OCI-LY1 (cell line): ENCODE measurements at regions not wholly inside any gene's neighbourhood (a gene's known extent, or its start where the extent isn't known, plus 50 kb on each side); places are given as distances from the start of the nearest gene placed in this dataset.

Experiments used
- H2AFZ ChIP-seq: fragments of 200-600 bp; sonication (generic), shearing (Covaris generic); 2 replicates; pipeline ENCODE4 v1.6.0; 2014; ENCODE audit warnings: antibody characterized with exemption, mild to moderate bottlenecking, low read length
- H3F3A ChIP-seq: fragments of 200-600 bp; sonication (generic), shearing (Covaris generic); 2 replicates; pipeline ENCODE4 v1.6.0; 2014; ENCODE audit warnings: mild to moderate bottlenecking, antibody characterized with exemption, low read length, moderate library complexity; ENCODE audit not compliant: insufficient read depth
- H3K27ac ChIP-seq: fragments of 200-600 bp; sonication (generic); 2 replicates; pipeline ENCODE4 v1.5.1; 2014; ENCODE audit warnings: low read length, mixed run types, mild to moderate bottlenecking, low read depth; ENCODE audit not compliant: poor library complexity, severe bottlenecking
- H3K27me3 ChIP-seq: fragments of 200-600 bp; sonication (generic); 2 replicates; pipeline ENCODE4 v1.6.0; 2014; ENCODE audit warnings: antibody characterized with exemption, mild to moderate bottlenecking, low read length, moderate library complexity; ENCODE audit not compliant: insufficient read depth
- H3K36me3 ChIP-seq: fragments of 200-600 bp; sonication (generic); 2 replicates; pipeline ENCODE4 v1.6.1; 2014; ENCODE audit warnings: mild to moderate bottlenecking, antibody characterized with exemption, low read length, moderate library complexity, mixed read lengths; ENCODE audit not compliant: insufficient read depth
- H3K4me1 ChIP-seq: fragments of 200-600 bp; sonication (generic); 2 replicates; pipeline ENCODE4 v1.5.1; 2014; ENCODE audit warnings: mild to moderate bottlenecking, low read length, moderate library complexity; ENCODE audit not compliant: insufficient read depth, severe bottlenecking
- H3K4me2 ChIP-seq: fragments of 200-600 bp; sonication (generic), shearing (Covaris generic); 2 replicates; pipeline ENCODE4 v1.6.1; 2014; ENCODE audit warnings: low read length
- H3K4me3 ChIP-seq: fragments of 200-600 bp; sonication (generic); 2 replicates; pipeline ENCODE4 v1.5.1; 2014; ENCODE audit warnings: low read length, low read depth, mild to moderate bottlenecking, mixed read lengths; ENCODE audit not compliant: poor library complexity, severe bottlenecking
- H3K79me2 ChIP-seq: fragments of 200-600 bp; shearing (Covaris generic); 2 replicates; pipeline ENCODE4 v1.6.1; 2016; ENCODE audit warnings: mixed run types, low read length, mixed read lengths; ENCODE audit not compliant: insufficient read depth
- H3K9ac ChIP-seq: fragments of 200-600 bp; sonication (generic), shearing (Covaris generic); 2 replicates; pipeline ENCODE4 v1.6.1; 2014; ENCODE audit warnings: mild to moderate bottlenecking, low read length, mixed read lengths
- H3K9me2 ChIP-seq: fragments of 200-600 bp; sonication (generic), shearing (Covaris generic); 2 replicates; pipeline ENCODE4 v1.6.1; 2014; ENCODE audit warnings: low read depth, mild to moderate bottlenecking, low read length, mixed read lengths
- H3K9me3 ChIP-seq: fragments of 200-600 bp; shearing (Covaris generic); 2 replicates; pipeline ENCODE4 v1.6.1; 2014; ENCODE audit warnings: low read length, mixed read lengths
- H4K20me1 ChIP-seq: fragments of 200-600 bp; sonication (generic), shearing (Covaris generic); 2 replicates; pipeline ENCODE4 v1.6.0; 2016; ENCODE audit warnings: mild to moderate bottlenecking, low read length; ENCODE audit not compliant: insufficient read depth
- EZH2 ChIP-seq: fragments of 200-600 bp; sonication (generic), shearing (Covaris generic); IDR thresholded peaks from 2 replicates; pipeline ENCODE4 v1.8.0; 2017; ENCODE audit warnings: borderline replicate concordance, mixed run types, mild to moderate bottlenecking, antibody characterized with exemption, low read length, moderate library complexity, mixed read lengths
- TF ChIP-seq, protein P1 (sequence below): fragments of 200-600 bp; sonication (generic), shearing (Covaris generic); IDR thresholded peaks from 2 replicates; pipeline ENCODE4 v1.5.1; 2017; ENCODE audit warnings: mild to moderate bottlenecking, antibody characterized with exemption, low read length, moderate library complexity, mixed read lengths

DNA sequence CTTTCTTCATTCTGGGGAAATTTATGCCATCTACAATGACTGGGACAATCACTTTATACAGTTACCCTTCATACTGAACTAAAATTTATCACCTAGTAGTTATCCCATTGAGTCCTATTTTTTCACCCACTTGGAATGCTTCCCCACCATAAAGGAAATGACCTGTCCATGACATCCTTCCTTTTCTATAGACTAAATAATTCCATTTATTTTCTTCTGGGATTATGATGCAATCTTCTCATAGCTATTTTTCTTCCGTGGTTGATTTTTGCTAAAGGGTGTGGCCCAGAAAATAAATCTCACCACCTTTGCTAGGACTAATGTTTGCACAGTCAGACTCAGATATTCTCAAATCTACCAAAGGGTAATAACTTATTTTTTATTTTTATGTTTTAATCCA lies 186.1 kb upstream of the NRXN1 start:
- no peaks in the 10 kb centered on the region for H3F3A ChIP-seq
- no peaks in the 10 kb centered on the region for H3K9me3 ChIP-seq
- TF ChIP-seq, protein P1, sequence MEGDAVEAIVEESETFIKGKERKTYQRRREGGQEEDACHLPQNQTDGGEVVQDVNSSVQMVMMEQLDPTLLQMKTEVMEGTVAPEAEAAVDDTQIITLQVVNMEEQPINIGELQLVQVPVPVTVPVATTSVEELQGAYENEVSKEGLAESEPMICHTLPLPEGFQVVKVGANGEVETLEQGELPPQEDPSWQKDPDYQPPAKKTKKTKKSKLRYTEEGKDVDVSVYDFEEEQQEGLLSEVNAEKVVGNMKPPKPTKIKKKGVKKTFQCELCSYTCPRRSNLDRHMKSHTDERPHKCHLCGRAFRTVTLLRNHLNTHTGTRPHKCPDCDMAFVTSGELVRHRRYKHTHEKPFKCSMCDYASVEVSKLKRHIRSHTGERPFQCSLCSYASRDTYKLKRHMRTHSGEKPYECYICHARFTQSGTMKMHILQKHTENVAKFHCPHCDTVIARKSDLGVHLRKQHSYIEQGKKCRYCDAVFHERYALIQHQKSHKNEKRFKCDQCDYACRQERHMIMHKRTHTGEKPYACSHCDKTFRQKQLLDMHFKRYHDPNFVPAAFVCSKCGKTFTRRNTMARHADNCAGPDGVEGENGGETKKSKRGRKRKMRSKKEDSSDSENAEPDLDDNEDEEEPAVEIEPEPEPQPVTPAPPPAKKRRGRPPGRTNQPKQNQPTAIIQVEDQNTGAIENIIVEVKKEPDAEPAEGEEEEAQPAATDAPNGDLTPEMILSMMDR: no peak
- TF ChIP-seq EZH2: no peak
- H3K4me2 ChIP-seq: no peak overlapping the region
- no peak overlapping the region for H2AFZ ChIP-seq
- H3K4me1 ChIP-seq: no peaks in the 10 kb centered on the region
- no peak overlapping the region for H3K9ac ChIP-seq
- no peaks in the 10 kb centered on the region for H4K20me1 ChIP-seq
- no peaks in the 10 kb centered on the region for H3K27me3 ChIP-seq
- H3K9me2 ChIP-seq: no peaks in the 10 kb centered on the region
- H3K27ac ChIP-seq: no peak overlapping the region
- H3K36me3 ChIP-seq: no peaks in the 10 kb centered on the region
- no peak overlapping the region for H3K4me3 ChIP-seq
- no peaks in the 10 kb centered on the region for H3K79me2 ChIP-seq

DNA sequence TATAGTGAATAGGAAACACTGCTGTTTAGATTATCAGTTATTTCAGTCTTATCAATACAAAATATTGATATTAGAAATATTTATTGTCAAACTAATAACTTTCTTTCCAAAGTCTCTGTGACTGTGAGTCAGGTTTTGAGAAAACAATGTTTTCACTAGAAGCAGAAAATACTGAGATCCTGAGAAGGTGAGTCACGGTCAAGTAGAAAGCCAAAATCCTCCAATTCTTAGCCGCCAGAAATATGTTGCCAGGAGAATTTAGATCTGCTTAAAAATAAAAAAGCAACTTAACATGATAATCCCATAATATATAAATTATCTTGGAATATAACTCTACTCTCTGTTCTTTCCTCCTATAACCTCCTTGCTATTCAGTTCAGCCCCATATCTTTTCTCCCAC lies 181.9 kb upstream of the NRXN1 start:
- no peaks in the 10 kb centered on the region for H3K36me3 ChIP-seq
- no peak for TF ChIP-seq EZH2
- TF ChIP-seq, protein P1: no peak
- no peak overlapping the region for H3K27ac ChIP-seq
- no peaks in the 10 kb centered on the region for H3K9me2 ChIP-seq
- no peak overlapping the region for H3K4me3 ChIP-seq
- H3K27me3 ChIP-seq: no peaks in the 10 kb centered on the region
- no peaks in the 10 kb centered on the region for H3K9me3 ChIP-seq
- no peaks in the 10 kb centered on the region for H3K79me2 ChIP-seq
- H3K4me1 ChIP-seq: no peaks in the 10 kb centered on the region
- no peak overlapping the region for H3K9ac ChIP-seq
- H2AFZ ChIP-seq: no peak overlapping the region
- no peaks in the 10 kb centered on the region for H3F3A ChIP-seq
- no peak overlapping the region for H3K4me2 ChIP-seq
- H4K20me1 ChIP-seq: no peaks in the 10 kb centered on the region

DNA sequence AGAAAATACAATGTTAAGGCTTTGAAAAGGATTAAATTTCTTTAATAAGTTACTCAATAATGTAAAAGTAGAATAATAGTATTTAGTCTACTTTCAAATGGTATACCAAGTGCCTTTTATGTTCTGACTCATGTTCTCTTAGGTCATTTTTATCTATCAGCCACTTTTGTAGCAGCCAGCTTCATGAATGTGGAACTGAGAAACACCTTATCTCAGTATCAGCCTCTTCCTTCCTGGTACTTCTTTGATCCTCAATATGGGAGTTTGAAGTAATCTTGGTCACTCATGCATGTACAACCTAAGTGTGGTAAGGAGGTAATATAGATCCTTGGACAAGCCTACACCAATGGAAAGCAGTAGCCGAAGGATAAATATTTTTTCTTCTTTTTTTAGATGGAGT lies 180.4 kb upstream of the NRXN1 start:
- Histone ChIP-seq H4K20me1 (no peaks in the 10 kb centered on the region), H3K9ac (no peak overlapping the region), H3K27ac (no peak overlapping the region), H3K27me3 (no peaks in the 10 kb centered on the region), H3K36me3 (no peaks in the 10 kb centered on the region), H3K9me3 (no peaks in the 10 kb centered on the region), H3F3A (no peaks in the 10 kb centered on the region), H3K9me2 (no peaks in the 10 kb centered on the region), H3K4me1 (no peaks in the 10 kb centered on the region), H3K4me2 (no peak overlapping the region), H3K79me2 (no peaks in the 10 kb centered on the region), H2AFZ (no peak overlapping the region), H3K4me3 (no peak overlapping the region)
- TF ChIP-seq, protein P1: no peak
